ENCODE measurements at regions not wholly inside any gene's neighbourhood (a gene's known extent, or its start where the extent isn't known, plus 50 kb on each side); places are given as distances from the start of the nearest gene placed in this dataset.
"Not testable (repeated sequence)": the region's sequence is repeated elsewhere in the genome, so short reads cannot be mapped to it uniquely, and the experiment has no call there.

GRCh38 chrX:96569034-96569433 is 115.6 kb upstream of the DIAPH2 start:
- no peak overlapping the region for H3K4me3 ChIP-seq (ENCODE audit: low read depth, low read length)
- WGBS = 94% methylated on average over 3 of the region's 3 CpGs
- H3K4me1 ChIP-seq (ENCODE audit: insufficient read depth) = no peaks in the 10 kb centered on the region
- DNase-seq (ENCODE audit: extremely low spot score) = no peak
- no peak overlapping the region for H3K27ac ChIP-seq (ENCODE audit: low read depth)
- no peaks in the 10 kb centered on the region for H3K36me3 ChIP-seq (ENCODE audit: insufficient read depth)

GRCh38 chrX:96575011-96575410 is 109.6 kb upstream of the DIAPH2 start:
- Histone ChIP-seq H3K4me1 (ENCODE audit: insufficient read depth) (no peaks in the 10 kb centered on the region), H3K27ac (ENCODE audit: low read depth) (no peak overlapping the region), H3K36me3 (ENCODE audit: insufficient read depth) (no peaks in the 10 kb centered on the region), H3K4me3 (ENCODE audit: low read depth, low read length) (no peak overlapping the region)
- no peak for DNase-seq (ENCODE audit: extremely low spot score)
- WGBS = 100% methylated on average over 1 of the region's 1 CpG

- H3K27ac ChIP-seq (ENCODE audit: low read depth) = no peak overlapping the region
- H3K36me3 ChIP-seq (ENCODE audit: insufficient read depth) = no peaks in the 10 kb centered on the region
- DNase-seq (ENCODE audit: extremely low spot score) = no peak
- WGBS = 72% methylated on average over 2 of the region's 2 CpGs
- H3K4me1 ChIP-seq (ENCODE audit: insufficient read depth) = no peaks in the 10 kb centered on the region
- no peak overlapping the region for H3K4me3 ChIP-seq (ENCODE audit: low read depth, low read length)
Measured at GRCh38 chrX:96576368-96576767, 108.3 kb upstream of the DIAPH2 start.

GRCh38 chrX:96578781-96579180 is 105.9 kb upstream of the DIAPH2 start:
- no peaks in the 10 kb centered on the region for H3K36me3 ChIP-seq (ENCODE audit: insufficient read depth)
- H3K4me3 ChIP-seq (ENCODE audit: low read depth, low read length) = no peak overlapping the region
- H3K4me1 ChIP-seq (ENCODE audit: insufficient read depth) = no peaks in the 10 kb centered on the region
- no peak for DNase-seq (ENCODE audit: extremely low spot score)
- H3K27ac ChIP-seq (ENCODE audit: low read depth) = no peak overlapping the region

GRCh38 chrX:96579252-96579651 is 105.4 kb upstream of the DIAPH2 start:
- no peak for DNase-seq (ENCODE audit: extremely low spot score)

GRCh38 chrX:96590403-96590802 is 94.2 kb upstream of the DIAPH2 start:
- no peak overlapping the region for H3K4me3 ChIP-seq (ENCODE audit: low read depth, low read length)
- 97% methylated on average over 2 of the region's 2 CpGs for WGBS

More at GRCh38 chrX:96579252-96579651, 105.4 kb upstream of the DIAPH2 start:
- no peak overlapping the region for H3K27ac ChIP-seq (ENCODE audit: low read depth)
- no peaks in the 10 kb centered on the region for H3K4me1 ChIP-seq (ENCODE audit: insufficient read depth)
- no peaks in the 10 kb centered on the region for H3K36me3 ChIP-seq (ENCODE audit: insufficient read depth)
- H3K4me3 ChIP-seq (ENCODE audit: low read depth, low read length) = no peak overlapping the region

GRCh38 chrX:96591421-96591820 is 93.2 kb upstream of the DIAPH2 start:
- DNase-seq (ENCODE audit: extremely low spot score) = no peak
- WGBS = 69% methylated on average over 4 of the region's 4 CpGs
- Histone ChIP-seq H3K4me1 (ENCODE audit: insufficient read depth) (no peaks in the 10 kb centered on the region), H3K4me3 (ENCODE audit: low read depth, low read length) (no peak overlapping the region), H3K27ac (ENCODE audit: low read depth) (no peak overlapping the region), H3K36me3 (ENCODE audit: insufficient read depth) (no peaks in the 10 kb centered on the region)

More at GRCh38 chrX:96590403-96590802, 94.2 kb upstream of the DIAPH2 start:
- H3K4me1 ChIP-seq (ENCODE audit: insufficient read depth) = no peaks in the 10 kb centered on the region
- H3K27ac ChIP-seq (ENCODE audit: low read depth) = no peak overlapping the region
- H3K36me3 ChIP-seq (ENCODE audit: insufficient read depth) = no peaks in the 10 kb centered on the region
- DNase-seq (ENCODE audit: extremely low spot score) = no peak

- H3K4me3 ChIP-seq (ENCODE audit: low read depth, low read length); H3K36me3 ChIP-seq (ENCODE audit: insufficient read depth); H3K27ac ChIP-seq (ENCODE audit: low read depth); H3K4me1 ChIP-seq (ENCODE audit: insufficient read depth); DNase-seq (ENCODE audit: extremely low spot score): not testable (repeated sequence)
- WGBS = 95% methylated on average over 9 of the region's 9 CpGs
Measured at GRCh38 chrX:96597847-96598246, 86.8 kb upstream of the DIAPH2 start.

GRCh38 chrX:96611619-96612362 is 72.9 kb upstream of the DIAPH2 start:
- Histone ChIP-seq H3K36me3 (ENCODE audit: insufficient read depth) (no peaks in the 10 kb centered on the region), H3K4me1 (ENCODE audit: insufficient read depth) (no peaks in the 10 kb centered on the region), H3K27ac (ENCODE audit: low read depth) (no peak overlapping the region), H3K4me3 (ENCODE audit: low read depth, low read length) (no peak overlapping the region)
- no peak for DNase-seq (ENCODE audit: extremely low spot score)
- 61% methylated on average over 3 of the region's 3 CpGs for WGBS

- no peak overlapping the region for H3K4me3 ChIP-seq (ENCODE audit: low read depth, low read length)
- DNase-seq (ENCODE audit: extremely low spot score) = no peak
- no peak overlapping the region for H3K27ac ChIP-seq (ENCODE audit: low read depth)
- 64% methylated on average over 4 of the region's 4 CpGs for WGBS
- H3K36me3 ChIP-seq (ENCODE audit: insufficient read depth) = no peaks in the 10 kb centered on the region
- H3K4me1 ChIP-seq (ENCODE audit: insufficient read depth) = no peaks in the 10 kb centered on the region
Measured at GRCh38 chrX:96615448-96615847, 69.2 kb upstream of the DIAPH2 start.

- no peak for DNase-seq (ENCODE audit: extremely low spot score)
- no peak overlapping the region for H3K4me3 ChIP-seq (ENCODE audit: low read depth, low read length)
Measured at GRCh38 chrX:96619588-96619987, 65.1 kb upstream of the DIAPH2 start.

GRCh38 chrX:96621811-96622210 is 62.8 kb upstream of the DIAPH2 start:
- Histone ChIP-seq H3K27ac (ENCODE audit: low read depth) (no peak overlapping the region), H3K36me3 (ENCODE audit: insufficient read depth) (no peaks in the 10 kb centered on the region), H3K4me3 (ENCODE audit: low read depth, low read length) (no peak overlapping the region), H3K4me1 (ENCODE audit: insufficient read depth) (no peaks in the 10 kb centered on the region)
- DNase-seq (ENCODE audit: extremely low spot score) = no peak
- WGBS = 24% methylated on average over 1 of the region's 1 CpG

More at GRCh38 chrX:96619588-96619987, 65.1 kb upstream of the DIAPH2 start:
- H3K36me3 ChIP-seq (ENCODE audit: insufficient read depth) = no peaks in the 10 kb centered on the region
- H3K27ac ChIP-seq (ENCODE audit: low read depth) = no peak overlapping the region
- no peaks in the 10 kb centered on the region for H3K4me1 ChIP-seq (ENCODE audit: insufficient read depth)
